A549 (cell line): ENCODE measurements at regions not wholly inside any gene's neighbourhood (a gene's known extent, or its start where the extent isn't known, plus 50 kb on each side); places are given as distances from the start of the nearest gene placed in this dataset.

Source experiments
- ATAC-seq, 2 experiments: fragments of 200-7000 bp in 1 of 2; fragments of >200 bp in 1 of 2; cut with Nextera tagmentation in 1 of 2; cut with Tn5 transposase in 1 of 2; 3 replicates each; pipeline versions ENCODE4 v1.8.0 to v1.9.1; 2018 to 2020; ENCODE audit warnings: mild to moderate bottlenecking in 1 of 2, moderate library complexity in 1 of 2
- CTCF ChIA-PET: fragments of 300-600 bp; sonication (Branson Sonifier 250); formaldehyde crosslinking; extraction: SDS; loops from one replicate; lab custom pipeline; 2021; ENCODE audit warnings: antibody characterized with exemption, inconsistent platforms; lab: Yijun Ruan, JAX
- POLR2A ChIA-PET: fragments of 350-600 bp; formaldehyde crosslinking; extraction: SDS; loops from one replicate; lab custom pipeline; 2021; ENCODE audit warnings: antibody characterized with exemption, inconsistent platforms; lab: Yijun Ruan, JAX
- DNase-seq, 2 experiments: peaks; one replicate each; pipeline versions ENCODE4 v3.0.0 to v3.0.0-alpha.2; 2011 to 2016; ENCODE audit warnings: low read depth in 1 of 2, low spot score in 1 of 2
- FAIRE-seq: peaks from 2 replicates; lab custom pipeline; 2011; peaks lifted over from hg19 to GRCh38; lab: Jason Lieb, UNC
- H3K27ac ChIP-seq, 2 experiments: fragments of >200 bp; sonication (Bioruptor Twin); formaldehyde crosslinking; 3 replicates each; pipeline ENCODE4 v1.5.1; 2016 to 2017
- H3K4me1 ChIP-seq: fragments of >200 bp; sonication (Bioruptor Twin); formaldehyde crosslinking; 3 replicates; pipeline ENCODE4 v1.6.1; 2016
- H3K4me2 ChIP-seq: fragments of >200 bp; sonication (Bioruptor Twin); formaldehyde crosslinking; 3 replicates; pipeline ENCODE4 v1.6.1; 2016
- H3K4me3 ChIP-seq: fragments of >200 bp; sonication (Bioruptor Twin); formaldehyde crosslinking; 3 replicates; pipeline ENCODE4 v1.5.1; 2016
- H3K9me3 ChIP-seq: fragments of >200 bp; sonication (Bioruptor Twin); formaldehyde crosslinking; 3 replicates; pipeline ENCODE4 v1.6.1; 2016
- BCL3 ChIP-seq: fragments of >200 bp; sonication (Bioruptor Twin); formaldehyde crosslinking; IDR thresholded peaks from 3 replicates; pipeline ENCODE4 v1.6.1; 2016
- CBX2 ChIP-seq: fragments of 200-600 bp; sonication (generic); IDR thresholded peaks from 2 replicates; pipeline ENCODE4 v1.6.1; 2016; ENCODE audit warnings: low read depth, mild to moderate bottlenecking, borderline replicate concordance
- CHD4 ChIP-seq: fragments of 200-600 bp; sonication (generic); IDR thresholded peaks from 2 replicates; pipeline ENCODE4 v1.6.1; 2016; ENCODE audit warnings: antibody characterized with exemption, mild to moderate bottlenecking, borderline replicate concordance
- CTCF ChIP-seq: fragments of >200 bp; sonication (Bioruptor Twin); formaldehyde crosslinking; IDR thresholded peaks from 3 replicates; pipeline ENCODE4 v1.5.1; 2016
- EHF ChIP-seq: fragments of 250-450 bp; sonication (Bioruptor Pico); IDR thresholded peaks from 2 replicates; pipeline ENCODE4 v1.5.0; 2020; ENCODE audit warnings: mild to moderate bottlenecking
- EHMT2 ChIP-seq: fragments of 200-600 bp; sonication (generic); IDR thresholded peaks from 2 replicates; pipeline ENCODE4 v1.6.1; 2016; ENCODE audit warnings: antibody characterized with exemption, low read depth, mild to moderate bottlenecking, moderate library complexity
- GATA3 ChIP-seq: IDR thresholded peaks from 2 replicates; pipeline ENCODE4 v1.6.1; 2012; ENCODE audit warnings: borderline replicate concordance
- HMGXB4 ChIP-seq: fragments of 250-450 bp; sonication (Bioruptor Pico); IDR thresholded peaks from 2 replicates; pipeline ENCODE4 v1.5.0; 2021; ENCODE audit warnings: mild to moderate bottlenecking, moderate library complexity, borderline replicate concordance
- RAD21 ChIP-seq, 2 experiments: fragments of >200 bp in 1 of 2; sonication (Bioruptor Twin) in 1 of 2; formaldehyde crosslinking in 1 of 2; IDR thresholded peaks in 1 of 2; conservative IDR thresholded peaks in 1 of 2; 2 replicates in 1 of 2; 3 replicates in 1 of 2; pipeline ENCODE4 v1.6.1; 2012 to 2018; ENCODE audit warnings: inconsistent platforms in 1 of 2
- REST ChIP-seq: fragments of 200-600 bp; sonication (generic); IDR thresholded peaks from 2 replicates; pipeline ENCODE4 v1.6.1; 2016; ENCODE audit warnings: antibody characterized with exemption, mild to moderate bottlenecking, moderate library complexity
- TP53 ChIP-seq: fragments of 250-450 bp; sonication (Bioruptor Pico); IDR thresholded peaks from 2 replicates; pipeline ENCODE4 v1.5.0; 2021; ENCODE audit warnings: mild to moderate bottlenecking, moderate library complexity
- WGBS: methylation state at CpG from one replicate; pipeline ENCODE4 v1.1.6; 2017; ENCODE audit errors: missing lambda C conversion rate; 5-methylcytosine and 5-hydroxymethylcytosine counted together

DNA sequence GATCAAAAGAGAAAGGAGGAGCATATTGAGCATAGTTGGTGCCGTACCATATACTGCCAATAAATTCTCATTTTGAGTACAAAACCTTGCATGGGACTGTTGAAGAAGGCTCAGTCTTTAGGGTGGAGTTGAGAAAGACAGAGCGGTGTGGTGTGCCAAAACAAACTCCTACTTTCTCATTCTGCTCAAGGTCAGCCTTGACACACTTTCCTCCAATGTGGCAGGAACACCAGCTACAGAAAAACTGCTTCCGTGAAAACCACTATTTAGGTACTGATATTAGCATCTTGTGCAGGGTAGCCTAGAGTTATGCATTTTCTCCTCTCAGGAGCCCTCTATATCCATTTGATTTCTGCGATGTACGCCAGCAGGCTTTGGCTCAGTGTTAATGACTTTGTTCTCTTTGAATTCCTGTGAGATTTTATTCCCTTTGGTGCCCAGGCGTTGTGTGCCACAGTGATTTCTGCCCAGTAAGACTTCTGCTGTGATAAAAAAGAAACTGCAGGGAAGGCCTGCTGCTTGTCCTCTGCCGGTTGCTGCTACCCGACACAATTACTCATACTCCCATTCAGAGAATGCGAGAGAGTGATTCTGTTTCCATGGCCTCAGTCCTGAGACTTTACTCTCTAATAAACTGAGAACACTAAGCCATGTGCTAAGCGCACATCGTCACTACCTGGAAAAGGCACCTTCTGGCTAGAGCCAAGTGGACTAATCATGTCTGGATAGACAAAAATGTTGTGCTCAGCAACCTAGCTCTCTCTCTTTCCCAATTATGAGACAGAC is 88.3 kb upstream of the MDM1 start:
- DNase-seq (no peak), FAIRE-seq (no peak), ATAC-seq (no peak)
- no peaks in the 10 kb centered on the region for H3K9me3 ChIP-seq
- H3K4me3 ChIP-seq, result no peak overlapping the region
- H3K27ac ChIP-seq, result no peak overlapping the region
- TF ChIP-seq TP53 (CRISPR knock-in tag), result no peak
- TF ChIP-seq RAD21 (conservative IDR thresholded peaks at IDR 0.05 in 1 of 2, IDR thresholded peaks at IDR 0.05 in 1 of 2), result no peak
- no peak for TF ChIP-seq BCL3
- TF ChIP-seq CBX2, result no peak
- TF ChIP-seq, all 56 proteins: peak for 0
- POLR2A ChIA-PET, result no interaction called here
- no peaks in the 10 kb centered on the region for H3K4me1 ChIP-seq
- no peak overlapping the region for H3K4me2 ChIP-seq
- WGBS, result 84% methylated on average over 11 of the region's 11 CpGs
- CTCF ChIA-PET, result no interaction called here

DNA sequence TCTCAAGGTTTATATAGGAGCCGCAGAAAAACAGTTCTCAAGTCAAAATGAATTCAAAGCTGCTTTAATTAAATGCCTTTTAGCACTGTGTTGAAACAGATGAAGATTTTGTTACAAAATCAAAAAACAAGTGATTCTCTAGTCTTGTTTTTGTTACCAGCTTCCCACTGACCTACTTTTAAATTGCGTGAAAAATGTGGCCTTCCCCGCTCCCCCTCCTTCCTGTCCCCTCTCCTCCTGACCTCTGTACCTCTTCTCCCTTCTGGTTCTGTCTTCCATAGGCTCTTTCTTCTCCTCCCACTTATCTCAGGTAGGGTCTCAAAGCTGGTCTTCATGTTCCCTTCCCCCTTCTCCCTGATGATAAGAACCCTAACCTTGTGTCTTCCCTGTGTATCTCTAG is 90.0 kb upstream of the MDM1 start:
- Histone ChIP-seq H3K4me2 (no peak overlapping the region), H3K4me1 (no peaks in the 10 kb centered on the region), H3K27ac (no peak overlapping the region), H3K9me3 (no peaks in the 10 kb centered on the region), H3K4me3 (no peak overlapping the region)
- WGBS, result 97% methylated on average over 3 of the region's 3 CpGs
- no peak for DNase-seq
- ChIA-PET POLR2A (no interaction called here), CTCF (no interaction called here)
- no peak for FAIRE-seq
- TF ChIP-seq EHMT2 (no peak), HMGXB4 (CRISPR knock-in tag) (no peak), EHF (CRISPR knock-in tag) (no peak), GATA3 (no peak), REST (no peak), CTCF (no peak), CHD4 (no peak)
- no peak for ATAC-seq
